HepG2 (cell line): ENCODE measurements at regions not wholly inside any gene's neighbourhood (a gene's known extent, or its start where the extent isn't known, plus 50 kb on each side); places are given as distances from the start of the nearest gene placed in this dataset.

Experiments used
- CBX2 ChIP-seq, 2 experiments: fragments of 200-600 bp in 1 of 2; sonication (generic); formaldehyde crosslinking in 1 of 2; IDR thresholded peaks; 2 replicates each; pipeline versions ENCODE4 v1.7.0 to v1.8.1; 2018 to 2022; ENCODE audit warnings: low read depth in 2 of 2, low read length in 1 of 2, mild to moderate bottlenecking in 1 of 2, missing genetic modification reagents in 1 of 2
- HHEX ChIP-seq: IDR thresholded peaks from 2 replicates; pipeline ENCODE4 v1.6.1; 2016; ENCODE audit warnings: control low read depth
- HMGA1 ChIP-seq: sonication (generic); formaldehyde crosslinking; conservative IDR thresholded peaks from 2 replicates; pipeline ENCODE4 v1.4.0; 2020; ENCODE audit warnings: missing genetic modification reagents
- IKZF4 ChIP-seq: sonication (generic); formaldehyde crosslinking; IDR thresholded peaks from 2 replicates; pipeline ENCODE4 v1.5.1; 2020; ENCODE audit warnings: borderline replicate concordance, mild to moderate bottlenecking, low read depth, missing genetic modification reagents; ENCODE audit errors: not compliant biosample characterization
- NCOA1 ChIP-seq: sonication (generic); formaldehyde crosslinking; IDR thresholded peaks from 2 replicates; pipeline ENCODE4 v1.9.0; 2021; ENCODE audit warnings: missing genetic modification reagents
- PHF8 ChIP-seq: sonication (generic); formaldehyde crosslinking; IDR thresholded peaks from 2 replicates; pipeline ENCODE4 v1.5.0; 2020; ENCODE audit warnings: missing genetic modification reagents
- RARA ChIP-seq: IDR thresholded peaks from 2 replicates; pipeline ENCODE4 v1.6.1; 2016; ENCODE audit warnings: missing genetic modification reagents, missing compliant biosample characterization
- REPIN1 ChIP-seq: sonication (generic); formaldehyde crosslinking; IDR thresholded peaks from 2 replicates; pipeline ENCODE4 v1.8.0; 2022; ENCODE audit warnings: missing genetic modification reagents, low read depth, mild to moderate bottlenecking, borderline replicate concordance
- TAF1 ChIP-seq: sonication (generic); formaldehyde crosslinking; IDR thresholded peaks from 2 replicates; pipeline ENCODE4 v1.4.0; 2020; ENCODE audit warnings: missing genetic modification reagents
- ZNF124 ChIP-seq: sonication (generic); formaldehyde crosslinking; IDR thresholded peaks from 2 replicates; pipeline ENCODE4 v1.4.0; 2020; ENCODE audit warnings: missing genetic modification reagents
- ZNF3 ChIP-seq: IDR thresholded peaks from 2 replicates; pipeline ENCODE4 v1.7.0; 2017; ENCODE audit warnings: inconsistent platforms
- ZNF570 ChIP-seq: sonication (generic); formaldehyde crosslinking; IDR thresholded peaks from 2 replicates; pipeline ENCODE4 v1.4.0; 2020; ENCODE audit warnings: mild to moderate bottlenecking, missing genetic modification reagents, borderline replicate concordance
- TF ChIP-seq, protein P1 (sequence below): sonication (generic); formaldehyde crosslinking; IDR thresholded peaks from 2 replicates; pipeline ENCODE4 v1.4.0; 2020; ENCODE audit warnings: missing genetic modification reagents, borderline replicate concordance
- TF ChIP-seq, protein P2 (sequence below): sonication (generic); formaldehyde crosslinking; IDR thresholded peaks from 2 replicates; pipeline ENCODE4 v1.4.0; 2020; ENCODE audit warnings: missing genetic modification reagents
- TF ChIP-seq, protein P3 (sequence below): sonication (generic); formaldehyde crosslinking; conservative IDR thresholded peaks from 2 replicates; pipeline ENCODE4 v1.4.0; 2020; ENCODE audit warnings: missing genetic modification reagents
- TF ChIP-seq, protein P4 (sequence below): sonication (generic); formaldehyde crosslinking; IDR thresholded peaks from 2 replicates; pipeline ENCODE4 v1.4.0; 2020; ENCODE audit warnings: missing genetic modification reagents

DNA sequence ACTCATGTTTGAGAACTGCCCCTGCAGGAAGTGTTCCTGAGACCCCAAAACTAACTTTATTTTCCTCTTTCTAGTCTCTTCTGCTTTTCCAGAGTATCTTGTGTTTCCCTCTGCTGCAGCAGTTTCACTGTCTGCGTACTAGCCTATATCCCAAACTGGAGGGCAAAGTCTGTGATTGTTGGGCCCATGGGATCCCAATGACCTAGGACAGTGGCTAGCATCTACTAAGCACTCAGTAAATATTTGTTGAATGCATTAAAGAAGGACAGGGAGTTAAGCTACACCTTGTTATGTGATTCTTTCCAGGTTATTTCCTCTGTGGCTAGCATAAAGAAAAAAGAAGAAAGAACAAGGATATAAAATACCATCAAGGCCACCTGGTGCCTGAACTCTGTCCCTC lies 210.6 kb upstream of the PHYHIPL start (continued):
- no peak for TF ChIP-seq CBX2 (IDR thresholded peaks at IDR 0.05; ENCODE audit: low read depth, low read length)
- no peak for TF ChIP-seq CBX2 (CRISPR knock-in tag; IDR thresholded peaks at IDR 0.05; ENCODE audit: low read depth)
- TF ChIP-seq ZNF570 (CRISPR knock-in tag) = no peak
- TF ChIP-seq HMGA1 (CRISPR knock-in tag) = no peak
- TF ChIP-seq ZNF124 (CRISPR knock-in tag) = no peak
- TF ChIP-seq PHF8 (CRISPR knock-in tag) = no peak
- TF ChIP-seq TAF1 (CRISPR knock-in tag) = no peak
- TF ChIP-seq, protein P1, sequence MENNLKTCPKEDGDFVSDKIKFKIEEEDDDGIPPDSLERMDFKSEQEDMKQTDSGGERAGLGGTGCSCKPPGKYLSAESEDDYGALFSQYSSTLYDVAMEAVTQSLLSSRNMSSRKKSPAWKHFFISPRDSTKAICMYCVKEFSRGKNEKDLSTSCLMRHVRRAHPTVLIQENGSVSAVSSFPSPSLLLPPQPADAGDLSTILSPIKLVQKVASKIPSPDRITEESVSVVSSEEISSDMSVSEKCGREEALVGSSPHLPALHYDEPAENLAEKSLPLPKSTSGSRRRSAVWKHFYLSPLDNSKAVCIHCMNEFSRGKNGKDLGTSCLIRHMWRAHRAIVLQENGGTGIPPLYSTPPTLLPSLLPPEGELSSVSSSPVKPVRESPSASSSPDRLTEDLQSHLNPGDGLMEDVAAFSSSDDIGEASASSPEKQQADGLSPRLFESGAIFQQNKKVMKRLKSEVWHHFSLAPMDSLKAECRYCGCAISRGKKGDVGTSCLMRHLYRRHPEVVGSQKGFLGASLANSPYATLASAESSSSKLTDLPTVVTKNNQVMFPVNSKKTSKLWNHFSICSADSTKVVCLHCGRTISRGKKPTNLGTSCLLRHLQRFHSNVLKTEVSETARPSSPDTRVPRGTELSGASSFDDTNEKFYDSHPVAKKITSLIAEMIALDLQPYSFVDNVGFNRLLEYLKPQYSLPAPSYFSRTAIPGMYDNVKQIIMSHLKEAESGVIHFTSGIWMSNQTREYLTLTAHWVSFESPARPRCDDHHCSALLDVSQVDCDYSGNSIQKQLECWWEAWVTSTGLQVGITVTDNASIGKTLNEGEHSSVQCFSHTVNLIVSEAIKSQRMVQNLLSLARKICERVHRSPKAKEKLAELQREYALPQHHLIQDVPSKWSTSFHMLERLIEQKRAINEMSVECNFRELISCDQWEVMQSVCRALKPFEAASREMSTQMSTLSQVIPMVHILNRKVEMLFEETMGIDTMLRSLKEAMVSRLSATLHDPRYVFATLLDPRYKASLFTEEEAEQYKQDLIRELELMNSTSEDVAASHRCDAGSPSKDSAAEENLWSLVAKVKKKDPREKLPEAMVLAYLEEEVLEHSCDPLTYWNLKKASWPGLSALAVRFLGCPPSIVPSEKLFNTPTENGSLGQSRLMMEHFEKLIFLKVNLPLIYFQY (CRISPR knock-in tag) = peak; percentile 56; the same call in 1 of the 2 replicates
- TF ChIP-seq IKZF4 (CRISPR knock-in tag) = no peak
- TF ChIP-seq, protein P2, sequence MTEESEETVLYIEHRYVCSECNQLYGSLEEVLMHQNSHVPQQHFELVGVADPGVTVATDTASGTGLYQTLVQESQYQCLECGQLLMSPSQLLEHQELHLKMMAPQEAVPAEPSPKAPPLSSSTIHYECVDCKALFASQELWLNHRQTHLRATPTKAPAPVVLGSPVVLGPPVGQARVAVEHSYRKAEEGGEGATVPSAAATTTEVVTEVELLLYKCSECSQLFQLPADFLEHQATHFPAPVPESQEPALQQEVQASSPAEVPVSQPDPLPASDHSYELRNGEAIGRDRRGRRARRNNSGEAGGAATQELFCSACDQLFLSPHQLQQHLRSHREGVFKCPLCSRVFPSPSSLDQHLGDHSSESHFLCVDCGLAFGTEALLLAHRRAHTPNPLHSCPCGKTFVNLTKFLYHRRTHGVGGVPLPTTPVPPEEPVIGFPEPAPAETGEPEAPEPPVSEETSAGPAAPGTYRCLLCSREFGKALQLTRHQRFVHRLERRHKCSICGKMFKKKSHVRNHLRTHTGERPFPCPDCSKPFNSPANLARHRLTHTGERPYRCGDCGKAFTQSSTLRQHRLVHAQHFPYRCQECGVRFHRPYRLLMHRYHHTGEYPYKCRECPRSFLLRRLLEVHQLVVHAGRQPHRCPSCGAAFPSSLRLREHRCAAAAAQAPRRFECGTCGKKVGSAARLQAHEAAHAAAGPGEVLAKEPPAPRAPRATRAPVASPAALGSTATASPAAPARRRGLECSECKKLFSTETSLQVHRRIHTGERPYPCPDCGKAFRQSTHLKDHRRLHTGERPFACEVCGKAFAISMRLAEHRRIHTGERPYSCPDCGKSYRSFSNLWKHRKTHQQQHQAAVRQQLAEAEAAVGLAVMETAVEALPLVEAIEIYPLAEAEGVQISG = 0 out of 2 replicates have a peak, but pooled peaks have one; percentile 32
- peak; percentile 89 for TF ChIP-seq RARA
- TF ChIP-seq, protein P3, sequence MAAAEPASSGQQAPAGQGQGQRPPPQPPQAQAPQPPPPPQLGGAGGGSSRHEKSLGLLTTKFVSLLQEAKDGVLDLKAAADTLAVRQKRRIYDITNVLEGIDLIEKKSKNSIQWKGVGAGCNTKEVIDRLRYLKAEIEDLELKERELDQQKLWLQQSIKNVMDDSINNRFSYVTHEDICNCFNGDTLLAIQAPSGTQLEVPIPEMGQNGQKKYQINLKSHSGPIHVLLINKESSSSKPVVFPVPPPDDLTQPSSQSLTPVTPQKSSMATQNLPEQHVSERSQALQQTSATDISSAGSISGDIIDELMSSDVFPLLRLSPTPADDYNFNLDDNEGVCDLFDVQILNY (CRISPR knock-in tag) = no peak
- TF ChIP-seq ZNF3 = peak; percentile 50; the same call in 1 of the 2 replicates
- TF ChIP-seq NCOA1 (CRISPR knock-in tag) = no peak
- TF ChIP-seq REPIN1 = peak; percentile 61; the same call in 1 of the 2 replicates
- TF ChIP-seq, protein P4, sequence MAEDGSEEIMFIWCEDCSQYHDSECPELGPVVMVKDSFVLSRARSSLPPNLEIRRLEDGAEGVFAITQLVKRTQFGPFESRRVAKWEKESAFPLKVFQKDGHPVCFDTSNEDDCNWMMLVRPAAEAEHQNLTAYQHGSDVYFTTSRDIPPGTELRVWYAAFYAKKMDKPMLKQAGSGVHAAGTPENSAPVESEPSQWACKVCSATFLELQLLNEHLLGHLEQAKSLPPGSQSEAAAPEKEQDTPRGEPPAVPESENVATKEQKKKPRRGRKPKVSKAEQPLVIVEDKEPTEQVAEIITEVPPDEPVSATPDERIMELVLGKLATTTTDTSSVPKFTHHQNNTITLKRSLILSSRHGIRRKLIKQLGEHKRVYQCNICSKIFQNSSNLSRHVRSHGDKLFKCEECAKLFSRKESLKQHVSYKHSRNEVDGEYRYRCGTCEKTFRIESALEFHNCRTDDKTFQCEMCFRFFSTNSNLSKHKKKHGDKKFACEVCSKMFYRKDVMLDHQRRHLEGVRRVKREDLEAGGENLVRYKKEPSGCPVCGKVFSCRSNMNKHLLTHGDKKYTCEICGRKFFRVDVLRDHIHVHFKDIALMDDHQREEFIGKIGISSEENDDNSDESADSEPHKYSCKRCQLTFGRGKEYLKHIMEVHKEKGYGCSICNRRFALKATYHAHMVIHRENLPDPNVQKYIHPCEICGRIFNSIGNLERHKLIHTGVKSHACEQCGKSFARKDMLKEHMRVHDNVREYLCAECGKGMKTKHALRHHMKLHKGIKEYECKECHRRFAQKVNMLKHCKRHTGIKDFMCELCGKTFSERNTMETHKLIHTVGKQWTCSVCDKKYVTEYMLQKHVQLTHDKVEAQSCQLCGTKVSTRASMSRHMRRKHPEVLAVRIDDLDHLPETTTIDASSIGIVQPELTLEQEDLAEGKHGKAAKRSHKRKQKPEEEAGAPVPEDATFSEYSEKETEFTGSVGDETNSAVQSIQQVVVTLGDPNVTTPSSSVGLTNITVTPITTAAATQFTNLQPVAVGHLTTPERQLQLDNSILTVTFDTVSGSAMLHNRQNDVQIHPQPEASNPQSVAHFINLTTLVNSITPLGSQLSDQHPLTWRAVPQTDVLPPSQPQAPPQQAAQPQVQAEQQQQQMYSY = no peak
- peak; percentile 65; the same call in 1 of the 2 replicates for TF ChIP-seq HHEX (CRISPR knock-in tag)
